GM18526 (cell line): ENCODE measurements at regions not wholly inside any gene's neighbourhood (a gene's known extent, or its start where the extent isn't known, plus 50 kb on each side); places are given as distances from the start of the nearest gene placed in this dataset.

Source experiments
- POLR2A ChIP-seq: IDR thresholded peaks from 3 replicates; pipeline ENCODE4 v1.6.1; 2011; ENCODE audit not compliant: insufficient read length; ENCODE audit errors: extremely low read depth

DNA sequence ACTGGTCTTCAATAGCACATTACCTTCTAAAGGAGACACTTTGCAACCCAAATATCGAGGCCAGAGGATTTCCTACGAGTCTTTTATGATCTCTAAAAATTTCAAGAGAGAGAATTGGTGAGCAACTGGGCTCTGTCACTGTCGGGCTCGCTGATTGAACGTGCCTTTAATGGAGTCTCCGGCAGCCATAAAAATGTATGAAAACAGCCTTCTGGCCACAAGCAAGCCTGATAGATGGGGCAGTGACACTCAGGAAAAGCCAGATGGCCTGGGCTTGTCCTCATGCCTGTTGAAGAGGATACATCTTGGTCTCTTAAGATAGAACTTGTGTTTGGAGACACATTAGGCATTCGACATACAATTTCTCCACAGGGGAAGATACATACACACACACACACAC, 419.5 kb upstream of the PROK2 start:
- no peak for TF ChIP-seq POLR2A

DNA sequence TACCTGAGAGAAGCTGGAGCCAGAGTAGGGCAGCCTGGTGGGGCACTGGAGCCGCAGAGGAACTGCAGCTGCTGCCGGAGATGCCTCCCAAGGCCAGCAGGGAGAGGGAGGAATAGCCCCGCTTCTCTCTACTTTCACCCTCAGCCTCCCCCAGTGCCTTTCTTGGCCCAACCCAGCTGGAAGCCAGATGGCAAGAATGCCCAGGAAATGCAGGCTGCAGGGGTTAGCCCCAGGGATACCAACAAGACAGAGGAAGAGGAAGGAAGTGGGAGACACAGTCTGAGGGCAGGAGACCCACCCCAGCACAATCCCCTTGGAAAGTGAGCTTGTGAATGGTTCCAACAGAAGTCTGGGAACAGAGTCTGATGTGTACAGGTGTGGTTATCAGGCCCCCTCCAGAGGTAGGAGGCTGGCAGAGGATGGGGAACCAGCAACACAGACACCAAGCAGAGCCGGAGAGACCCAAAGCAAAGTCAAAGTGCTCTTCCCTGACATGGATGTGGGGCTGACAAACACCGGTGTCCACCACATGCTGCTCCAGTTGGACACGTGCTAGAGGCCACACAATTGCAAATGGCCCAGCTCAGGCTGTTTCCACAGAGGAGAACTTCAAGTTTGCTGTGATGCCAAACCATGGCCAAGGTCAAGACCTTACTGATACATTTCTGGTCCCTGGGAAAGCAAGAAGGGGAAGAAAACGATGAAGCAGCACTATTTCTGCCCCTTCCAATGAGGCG, 418.8 kb upstream of the PROK2 start:
- TF ChIP-seq POLR2A = no peak

DNA sequence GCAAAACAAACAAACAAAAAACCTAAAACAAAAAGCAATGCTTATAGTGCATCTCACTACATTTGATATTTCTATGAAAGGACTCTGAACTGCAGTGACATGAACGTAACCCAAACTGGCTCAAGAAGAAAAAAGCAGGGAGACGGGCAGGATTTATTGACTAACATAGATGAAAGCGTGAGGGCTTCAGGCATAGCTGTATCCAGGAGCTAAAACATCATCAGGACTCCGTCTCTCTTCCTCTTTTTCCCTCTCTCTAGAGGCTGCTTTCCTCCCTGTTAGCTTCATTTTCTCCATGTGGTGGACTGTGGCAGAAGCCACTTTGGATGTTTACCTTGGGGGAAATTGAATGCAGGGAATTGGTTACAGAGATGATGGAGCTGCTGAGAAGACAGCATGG, 418.2 kb upstream of the PROK2 start:
- TF ChIP-seq POLR2A = no peak

DNA sequence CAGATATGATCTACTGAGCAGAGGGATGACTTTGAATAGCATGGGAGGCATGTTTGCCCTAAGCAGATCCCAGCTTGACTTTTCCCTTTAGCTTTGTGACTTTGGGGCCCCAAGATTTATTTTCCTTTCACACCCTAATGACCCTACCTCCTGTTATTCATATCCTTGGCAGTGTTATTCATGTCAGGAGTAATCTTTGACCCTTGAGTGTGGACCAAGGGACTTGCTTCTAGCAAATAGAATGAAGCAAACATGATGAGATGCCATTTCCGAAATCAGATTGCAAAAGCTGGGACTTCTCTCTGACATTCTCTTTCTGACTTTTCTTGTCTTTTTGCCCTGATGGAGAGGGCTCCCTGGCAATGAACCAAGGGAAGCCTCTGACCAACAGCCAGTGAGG, 415.4 kb upstream of the PROK2 start:
- no peak for TF ChIP-seq POLR2A

DNA sequence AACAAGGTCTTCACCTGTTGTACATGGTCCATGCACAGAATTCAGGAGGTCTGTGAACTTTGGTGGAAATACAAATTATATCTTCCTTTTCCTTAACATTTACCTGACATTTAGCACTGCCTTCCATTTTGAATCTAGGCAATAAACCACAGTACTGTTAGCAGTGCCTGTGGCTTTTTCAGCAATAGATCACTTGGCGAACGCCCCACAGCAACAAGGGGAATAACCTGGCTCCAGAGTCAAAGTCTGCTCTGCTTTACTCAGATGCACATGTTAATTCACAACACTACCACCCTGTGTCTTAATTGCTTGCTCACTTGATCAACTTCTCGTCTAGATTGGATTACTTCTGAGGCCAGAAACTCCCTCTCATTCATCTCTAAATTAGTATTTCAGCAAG, 414.6 kb upstream of the PROK2 start:
- no peak for TF ChIP-seq POLR2A

DNA sequence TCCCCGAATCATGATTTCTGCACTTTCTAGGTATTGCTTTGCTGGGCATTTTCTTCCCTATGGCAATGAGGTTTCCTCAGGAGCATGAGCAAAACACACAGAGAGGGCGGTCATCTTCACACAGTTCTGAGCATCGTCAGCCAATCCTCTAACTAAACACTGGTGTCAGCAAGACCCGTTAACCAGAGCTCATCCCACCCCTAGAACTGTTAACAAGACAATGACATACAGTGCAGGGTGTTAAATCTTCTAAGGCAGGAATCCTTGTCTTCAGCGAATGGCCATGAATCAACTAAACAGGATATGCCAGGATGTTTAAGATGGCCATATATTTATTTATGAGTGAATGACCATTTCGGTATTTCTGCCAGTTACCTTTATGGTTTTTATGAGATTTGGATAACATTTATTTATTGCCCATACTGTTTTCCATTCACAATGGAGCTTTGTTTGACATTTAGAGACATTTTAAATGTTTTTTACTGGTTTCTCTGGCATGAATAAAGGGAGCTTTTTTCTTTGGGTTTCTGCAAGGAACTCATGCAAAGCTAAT, 411.5 kb upstream of the PROK2 start:
- TF ChIP-seq POLR2A = no peak

DNA sequence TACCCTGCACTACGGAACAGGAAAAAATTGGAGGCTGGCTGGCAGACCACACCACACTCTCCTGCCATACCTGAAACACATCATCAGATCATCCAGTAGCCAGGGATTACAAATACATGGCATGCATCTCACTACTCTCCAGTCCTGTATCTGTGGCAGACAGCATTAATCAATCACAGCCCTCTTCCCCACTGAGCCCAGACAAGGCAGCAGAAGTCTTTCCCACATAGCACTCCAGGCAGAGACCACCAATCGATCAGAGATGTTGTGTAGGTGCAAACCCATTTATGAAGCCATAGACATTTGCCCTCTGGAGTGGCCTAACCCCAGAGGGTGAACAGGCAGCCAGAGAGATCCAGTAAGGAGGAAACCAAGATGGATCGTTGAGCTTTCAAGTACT, 410.9 kb upstream of the PROK2 start:
- no peak for TF ChIP-seq POLR2A

DNA sequence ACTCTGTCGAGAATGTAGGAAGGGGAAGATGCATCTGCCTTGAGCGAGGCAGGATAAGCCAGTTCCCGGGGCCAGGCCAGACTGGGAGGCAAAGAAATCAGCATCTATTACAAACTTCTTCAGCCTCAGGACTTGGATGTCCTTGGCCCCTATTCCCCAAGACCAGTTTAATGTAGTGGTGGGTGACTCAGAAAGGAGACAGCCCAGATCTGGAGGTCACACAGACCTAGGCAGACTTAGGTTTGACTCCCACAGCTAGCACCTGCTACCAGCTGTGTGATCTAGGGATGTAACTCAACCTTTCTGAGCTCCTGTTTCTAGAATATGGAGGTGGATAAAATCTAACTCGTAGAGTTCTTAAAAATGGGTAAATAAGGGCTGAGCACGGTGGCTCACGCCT, 409.5 kb upstream of the PROK2 start:
- TF ChIP-seq POLR2A = no peak

DNA sequence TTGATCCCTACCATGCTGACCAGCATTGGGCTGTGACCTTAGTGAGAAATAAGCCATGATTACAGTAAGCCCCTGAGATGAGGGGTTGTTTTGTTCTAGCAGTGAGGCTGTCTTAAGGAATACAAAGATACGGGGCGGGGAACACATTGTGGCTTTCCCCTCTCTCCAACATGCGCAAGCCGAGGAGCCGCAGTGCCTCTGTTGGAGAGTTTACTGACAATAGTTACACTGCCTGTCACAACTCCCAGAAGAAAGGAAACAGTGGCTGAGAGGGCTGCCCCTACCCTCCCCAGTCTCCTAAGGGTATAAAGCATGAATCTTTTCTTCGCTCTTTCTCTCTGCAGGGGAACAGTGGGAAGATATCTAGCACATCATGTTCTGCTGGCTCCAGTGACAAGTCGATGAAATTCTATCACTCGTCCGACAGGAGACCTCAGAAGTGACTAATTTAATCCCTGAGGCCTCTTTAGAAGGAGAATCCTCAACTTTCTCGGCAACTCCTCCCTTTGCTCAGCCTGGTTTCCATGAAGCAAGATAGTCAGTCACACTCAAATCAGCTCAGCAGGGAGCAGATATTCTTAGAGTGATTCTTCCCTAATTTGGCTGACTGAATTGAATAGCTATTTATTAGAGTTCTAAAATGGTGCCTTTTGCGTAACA, 409.0 kb upstream of the PROK2 start:
- no peak for TF ChIP-seq POLR2A

DNA sequence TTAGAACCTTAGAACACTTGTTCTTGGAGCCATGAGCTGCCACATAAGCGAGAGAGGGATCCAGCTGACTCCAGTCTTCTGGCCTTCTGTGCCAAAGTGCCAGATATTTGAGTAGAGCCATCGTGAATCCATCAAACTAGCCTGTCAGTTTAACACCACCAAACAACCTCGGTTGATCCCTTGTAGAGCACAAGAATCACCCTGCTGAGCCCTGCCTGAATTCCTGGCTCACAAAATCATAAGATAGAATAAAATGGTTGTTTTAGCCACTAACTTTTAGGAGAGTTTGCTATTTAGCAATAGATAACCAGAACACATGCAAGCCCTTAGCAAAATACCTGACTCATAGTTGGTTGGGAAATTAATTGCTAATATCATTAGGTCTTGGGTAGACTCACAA, 407.6 kb upstream of the PROK2 start:
- no peak for TF ChIP-seq POLR2A

DNA sequence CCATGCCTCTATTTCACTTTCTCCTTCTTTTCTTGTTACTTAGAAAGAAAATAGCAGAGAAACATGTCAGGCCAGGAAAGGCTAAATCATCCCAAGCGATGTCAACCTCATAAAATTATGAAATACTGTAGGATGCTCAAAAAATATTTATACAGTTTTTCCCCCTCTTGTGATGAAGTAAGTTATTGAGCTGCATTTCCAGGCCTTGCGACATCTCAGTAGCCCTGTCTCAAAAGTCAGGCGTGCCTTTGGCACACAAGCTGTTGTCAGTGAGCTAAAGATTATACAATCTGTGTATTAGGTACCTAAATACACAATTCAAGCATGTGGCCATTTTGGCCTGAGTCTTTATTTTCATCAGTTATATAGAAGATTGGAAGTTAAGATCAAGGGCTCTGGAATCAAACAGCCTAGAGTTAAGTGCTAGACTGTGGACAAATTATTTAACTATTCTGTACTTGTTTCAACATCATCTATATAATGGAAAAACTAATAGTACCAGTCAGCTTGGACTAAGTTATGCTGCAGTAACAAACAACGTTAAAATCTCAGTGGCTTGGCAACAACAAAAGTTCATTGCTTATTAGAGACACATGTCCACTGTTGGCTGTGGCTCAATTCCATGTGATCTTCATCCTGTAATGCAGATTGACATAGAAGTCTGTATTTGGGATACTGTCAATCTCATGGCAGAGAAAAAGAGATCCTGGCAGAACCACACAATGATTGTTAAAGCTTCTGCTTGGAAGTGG, 406.4 kb upstream of the PROK2 start:
- TF ChIP-seq POLR2A = no peak

DNA sequence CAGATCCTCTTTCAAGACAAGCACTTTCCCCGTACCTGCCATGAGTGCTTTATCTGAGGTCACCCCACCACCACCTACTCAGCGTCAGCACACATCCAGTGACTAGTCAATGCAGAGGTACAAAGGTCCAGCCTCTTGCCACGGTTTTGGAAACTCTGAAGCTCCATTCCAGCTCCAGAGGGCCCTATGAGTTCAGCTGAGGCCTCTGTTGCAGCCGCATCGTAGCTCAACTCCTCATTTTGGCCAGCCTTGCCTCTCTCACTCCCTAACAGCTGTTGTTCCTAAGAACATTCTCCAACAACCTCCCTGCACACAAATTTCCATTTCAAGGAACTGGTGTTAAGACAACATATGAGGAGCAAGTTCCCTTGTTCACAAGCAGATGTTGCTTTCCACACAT, 405.1 kb upstream of the PROK2 start:
- TF ChIP-seq POLR2A = no peak

DNA sequence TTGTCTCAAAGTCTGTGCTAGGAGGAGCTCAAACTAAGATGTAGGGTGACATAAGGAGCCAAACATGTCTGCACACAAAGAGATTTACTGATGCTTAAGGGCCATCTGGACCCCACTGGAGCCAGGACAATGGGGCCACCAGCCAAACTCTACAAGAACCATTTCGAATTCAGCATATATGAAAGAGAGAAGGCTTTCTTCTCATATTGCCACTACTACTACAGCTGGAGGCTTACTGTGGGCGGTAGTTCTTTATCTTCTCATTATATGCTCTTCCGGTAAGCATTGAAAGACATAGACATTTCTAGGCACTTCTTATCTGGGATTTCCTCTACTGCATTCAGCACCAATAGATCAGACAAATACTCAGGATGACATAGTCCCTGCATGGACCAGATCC, 404.4 kb upstream of the PROK2 start:
- no peak for TF ChIP-seq POLR2A

DNA sequence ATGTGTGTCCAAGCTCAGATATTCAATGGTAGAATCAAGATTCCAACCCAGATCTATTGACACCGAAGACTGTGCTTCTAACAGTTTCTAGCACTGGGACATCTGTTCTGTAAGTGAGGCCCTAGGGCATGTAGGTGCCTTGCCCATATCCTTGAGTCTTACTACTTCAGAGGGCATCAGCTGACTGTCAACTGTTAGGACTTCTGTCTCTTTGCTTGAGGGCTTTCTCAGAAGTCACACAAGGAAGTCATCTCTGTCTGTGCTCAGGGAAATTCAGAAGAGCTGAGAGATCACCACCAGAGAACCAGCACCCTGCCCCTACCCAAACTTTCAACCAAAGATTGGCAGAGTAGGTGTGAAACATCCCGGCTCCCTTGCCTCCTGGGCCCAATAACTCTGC, 403.6 kb upstream of the PROK2 start:
- TF ChIP-seq POLR2A = no peak

DNA sequence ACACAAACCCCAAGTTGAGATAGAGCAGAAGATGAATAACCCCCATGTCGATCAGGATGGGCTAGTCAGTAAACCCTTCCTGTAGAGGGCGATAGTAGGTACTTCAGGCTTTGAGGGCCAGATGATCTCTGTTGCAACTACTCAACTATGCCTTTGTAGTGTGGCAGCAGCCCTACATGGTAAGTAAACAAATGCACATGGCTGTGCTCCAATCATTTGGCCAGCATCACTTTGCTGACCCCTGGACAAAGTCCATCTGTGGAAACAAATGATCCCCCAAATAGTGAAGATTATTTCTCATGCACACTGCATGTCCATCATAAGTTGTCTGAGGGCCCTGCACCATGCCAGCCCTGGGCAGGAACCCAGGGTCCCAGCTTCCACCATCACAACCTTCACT, 402.2 kb upstream of the PROK2 start:
- no peak for TF ChIP-seq POLR2A

DNA sequence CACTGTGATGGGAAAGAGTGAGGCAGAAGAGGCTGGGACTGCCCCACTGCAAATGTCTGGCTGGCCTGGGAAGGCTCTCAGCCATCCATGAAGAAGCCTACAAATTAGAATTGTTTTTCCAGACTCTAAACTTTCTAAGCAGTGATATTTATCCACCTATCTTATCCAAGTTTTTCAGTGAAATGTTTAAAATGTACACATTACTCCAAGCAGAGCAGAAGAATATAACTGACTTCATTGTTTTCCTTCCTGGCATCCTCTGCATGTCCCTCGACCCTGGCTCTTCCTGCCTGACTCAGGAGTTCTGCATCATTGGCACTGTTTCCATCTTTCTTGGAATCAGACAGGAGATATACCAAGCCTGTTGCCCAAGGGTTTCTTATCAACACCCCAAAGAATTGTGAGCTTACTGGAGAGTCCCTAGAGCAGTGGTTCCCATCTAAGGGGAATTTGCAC, 401.5 kb upstream of the PROK2 start:
- TF ChIP-seq POLR2A = no peak
